Upper lobe of left lung (tissue), 6 donors: ENCODE measurements at regions not wholly inside any gene's neighbourhood (a gene's known extent, or its start where the extent isn't known, plus 50 kb on each side); places are given as distances from the start of the nearest gene placed in this dataset.

ENCODE experiments used
- ATAC-seq, 2 donors: fragments of 200-7000 bp; cut with Tn5 transposase; one replicate each; pipeline ENCODE4 v1.9.1; 2022; ENCODE audit warnings: mild to moderate bottlenecking in 2 of 2, moderate library complexity in 2 of 2; ENCODE audit not compliant: low FRiP score in 2 of 2
- DNase-seq, 2 donors: peaks; one replicate each; pipeline ENCODE4 v3.0.0-alpha.2; 2019 to 2020
- H3K27ac ChIP-seq, 4 donors: fragments of 200-600 bp; sonication (generic); one replicate each; pipeline ENCODE4 v1.5.1; 2016 to 2019
- H3K27me3 ChIP-seq, 4 donors: fragments of 200-600 bp; sonication (generic); one replicate each; pipeline ENCODE4 v1.5.1; 2017 to 2019
- H3K36me3 ChIP-seq, 4 donors: fragments of 200-600 bp; sonication (generic); one replicate each; pipeline ENCODE4 v1.5.1; 2016 to 2019
- H3K4me1 ChIP-seq, 4 donors: fragments of 200-600 bp; sonication (generic); one replicate each; pipeline ENCODE4 v1.5.1; 2018 to 2019
- H3K4me3 ChIP-seq, 4 donors: fragments of 200-600 bp; sonication (generic); one replicate each; pipeline ENCODE4 v1.5.1; 2017 to 2019; ENCODE audit warnings: mild to moderate bottlenecking in 2 of 4, moderate library complexity in 1 of 4
- H3K9me3 ChIP-seq, 4 donors: fragments of 200-600 bp; sonication (generic); one replicate each; pipeline ENCODE4 v1.5.1; 2018 to 2019
- EP300 ChIP-seq, 4 donors: sonication (generic); formaldehyde crosslinking; IDR thresholded peaks; one replicate each; pipeline ENCODE4 v1.5.1; 2017; ENCODE audit warnings: antibody characterized with exemption in 4 of 4, control low read depth in 2 of 4
- POLR2A ChIP-seq, 4 donors: fragments of 450-650 bp; IDR thresholded peaks; one replicate each; pipeline ENCODE4 v1.5.1; 2016 to 2017; ENCODE audit warnings: antibody characterized with exemption in 4 of 4, mild to moderate bottlenecking in 2 of 4
- POLR2AphosphoS5 ChIP-seq, 2 donors: sonication (generic); formaldehyde crosslinking; IDR thresholded peaks; one replicate each; pipeline ENCODE4 v1.5.1; 2017; ENCODE audit warnings: antibody characterized with exemption in 2 of 2
- WGBS, 2 donors: methylation state at CpG; one replicate each; pipeline ENCODE4 v1.1.5; 2017 to 2018; 5-methylcytosine and 5-hydroxymethylcytosine counted together
- TF ChIP-seq, protein P1 (sequence below), 6 experiments: fragments of 450-650 bp in 4 of 6; fragments of 200-600 bp in 2 of 6; sonication (generic) in 2 of 6; IDR thresholded peaks; one replicate each; pipeline ENCODE4 v1.5.1; 2016 to 2019; ENCODE audit warnings: antibody characterized with exemption in 6 of 6
- donor health status: DM: no; HTN: no; CAD: no; lungs with moderate emphysema.
- donor health status: DM: no; HTN: yes; CAD: no; lungs with severe emphysema.

- WGBS, 2 donors = 76 to 82% methylated on average over 22 to 28 of the region's 28 CpGs
- Histone ChIP-seq H3K4me1 (peaks cover 0 to 9% (median 2%) of the 10 kb centered on the region in 4 donors), H3K9me3 (no peaks in the 10 kb centered on the region), H3K4me3 (no peak overlapping the region), H3K27me3 (no peaks in the 10 kb centered on the region), H3K27ac (peak overlapping the region in 2 of 4 donors; percentile 17 to 42), H3K36me3 (no peaks in the 10 kb centered on the region)
- DNase-seq (no peak), ATAC-seq (no peak)
- TF ChIP-seq POLR2A (IDR thresholded peaks at IDR 0.05) = no peak
- TF ChIP-seq, protein P1, sequence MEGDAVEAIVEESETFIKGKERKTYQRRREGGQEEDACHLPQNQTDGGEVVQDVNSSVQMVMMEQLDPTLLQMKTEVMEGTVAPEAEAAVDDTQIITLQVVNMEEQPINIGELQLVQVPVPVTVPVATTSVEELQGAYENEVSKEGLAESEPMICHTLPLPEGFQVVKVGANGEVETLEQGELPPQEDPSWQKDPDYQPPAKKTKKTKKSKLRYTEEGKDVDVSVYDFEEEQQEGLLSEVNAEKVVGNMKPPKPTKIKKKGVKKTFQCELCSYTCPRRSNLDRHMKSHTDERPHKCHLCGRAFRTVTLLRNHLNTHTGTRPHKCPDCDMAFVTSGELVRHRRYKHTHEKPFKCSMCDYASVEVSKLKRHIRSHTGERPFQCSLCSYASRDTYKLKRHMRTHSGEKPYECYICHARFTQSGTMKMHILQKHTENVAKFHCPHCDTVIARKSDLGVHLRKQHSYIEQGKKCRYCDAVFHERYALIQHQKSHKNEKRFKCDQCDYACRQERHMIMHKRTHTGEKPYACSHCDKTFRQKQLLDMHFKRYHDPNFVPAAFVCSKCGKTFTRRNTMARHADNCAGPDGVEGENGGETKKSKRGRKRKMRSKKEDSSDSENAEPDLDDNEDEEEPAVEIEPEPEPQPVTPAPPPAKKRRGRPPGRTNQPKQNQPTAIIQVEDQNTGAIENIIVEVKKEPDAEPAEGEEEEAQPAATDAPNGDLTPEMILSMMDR (IDR thresholded peaks at IDR 0.05) = no peak
- no peak for TF ChIP-seq EP300 (IDR thresholded peaks at IDR 0.05)
- no peak for TF ChIP-seq POLR2AphosphoS5 (IDR thresholded peaks at IDR 0.05)
These were observed 161.7 kb downstream of the IRF8 start for GRCh38 chr16:86060381-86061317.

DNA sequence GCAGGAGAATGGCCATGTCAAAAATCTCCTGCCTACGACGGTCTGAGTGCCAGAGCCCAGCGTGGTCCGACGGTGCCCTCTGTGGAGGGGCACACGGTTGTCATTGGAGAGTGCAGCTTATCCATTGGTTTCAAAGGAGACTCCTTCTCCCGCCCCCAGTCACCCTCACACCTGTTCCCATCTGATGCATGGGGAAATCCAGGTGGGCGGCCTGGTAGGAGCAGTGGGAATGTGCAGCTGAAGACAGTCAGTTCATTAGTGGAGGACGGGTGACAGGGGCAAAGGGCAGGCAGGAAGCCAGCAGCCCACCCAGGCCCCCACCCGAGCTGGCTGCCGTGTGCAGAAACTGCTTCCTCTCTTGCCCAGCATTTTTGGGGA, 162.3 kb downstream of the IRF8 start:
- no peak for DNase-seq
- TF ChIP-seq POLR2AphosphoS5 (IDR thresholded peaks at IDR 0.05) (no peak), POLR2A (IDR thresholded peaks at IDR 0.05) (no peak), EP300 (IDR thresholded peaks at IDR 0.05) (no peak)
- TF ChIP-seq, protein P1 (IDR thresholded peaks at IDR 0.05) = no peak
- Histone ChIP-seq H3K27me3 (no peaks in the 10 kb centered on the region), H3K36me3 (no peaks in the 10 kb centered on the region), H3K4me1 (peaks cover 0 to 9% (median 2%) of the 10 kb centered on the region in 4 donors), H3K27ac (no peak overlapping the region), H3K9me3 (no peaks in the 10 kb centered on the region), H3K4me3 (no peak overlapping the region)
- no peak for ATAC-seq
- 62 to 64% methylated on average over 11 of the region's 11 CpGs for WGBS, 2 donors

DNA sequence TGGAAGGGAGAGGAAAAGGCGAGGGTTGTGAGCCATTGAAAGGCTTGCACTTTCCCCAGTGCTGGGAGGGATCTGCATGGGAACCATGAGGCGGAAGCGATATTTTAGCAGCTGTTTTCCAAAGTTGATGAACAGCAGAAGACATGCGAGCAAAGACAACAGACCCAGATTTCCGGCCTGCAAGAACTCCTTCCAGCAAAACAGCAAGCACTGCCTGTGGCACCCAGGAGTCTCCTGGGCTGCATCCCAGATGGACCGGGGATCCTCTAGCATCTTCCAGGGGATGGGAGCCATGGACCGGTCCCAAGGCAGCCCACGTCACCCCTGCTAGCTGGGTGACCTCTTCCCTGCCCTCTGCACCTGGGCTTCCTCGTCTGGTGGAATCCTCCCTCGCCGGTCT, 162.8 kb downstream of the IRF8 start:
- TF ChIP-seq, protein P1 (IDR thresholded peaks at IDR 0.05) = no peak
- TF ChIP-seq POLR2A (IDR thresholded peaks at IDR 0.05) = no peak
- no peak for TF ChIP-seq EP300 (IDR thresholded peaks at IDR 0.05)
- no peak for TF ChIP-seq POLR2AphosphoS5 (IDR thresholded peaks at IDR 0.05)
- DNase-seq (no peak), ATAC-seq (peak in 1 of 2 donors; percentile 34)
- Histone ChIP-seq H3K36me3 (no peaks in the 10 kb centered on the region), H3K27me3 (no peaks in the 10 kb centered on the region), H3K4me1 (peaks cover 0 to 9% (median 2%) of the 10 kb centered on the region in 4 donors), H3K27ac (no peak overlapping the region), H3K4me3 (no peak overlapping the region), H3K9me3 (no peaks in the 10 kb centered on the region)
- 33 to 63% methylated on average over 9 to 11 of the region's 11 CpGs for WGBS, 2 donors

DNA sequence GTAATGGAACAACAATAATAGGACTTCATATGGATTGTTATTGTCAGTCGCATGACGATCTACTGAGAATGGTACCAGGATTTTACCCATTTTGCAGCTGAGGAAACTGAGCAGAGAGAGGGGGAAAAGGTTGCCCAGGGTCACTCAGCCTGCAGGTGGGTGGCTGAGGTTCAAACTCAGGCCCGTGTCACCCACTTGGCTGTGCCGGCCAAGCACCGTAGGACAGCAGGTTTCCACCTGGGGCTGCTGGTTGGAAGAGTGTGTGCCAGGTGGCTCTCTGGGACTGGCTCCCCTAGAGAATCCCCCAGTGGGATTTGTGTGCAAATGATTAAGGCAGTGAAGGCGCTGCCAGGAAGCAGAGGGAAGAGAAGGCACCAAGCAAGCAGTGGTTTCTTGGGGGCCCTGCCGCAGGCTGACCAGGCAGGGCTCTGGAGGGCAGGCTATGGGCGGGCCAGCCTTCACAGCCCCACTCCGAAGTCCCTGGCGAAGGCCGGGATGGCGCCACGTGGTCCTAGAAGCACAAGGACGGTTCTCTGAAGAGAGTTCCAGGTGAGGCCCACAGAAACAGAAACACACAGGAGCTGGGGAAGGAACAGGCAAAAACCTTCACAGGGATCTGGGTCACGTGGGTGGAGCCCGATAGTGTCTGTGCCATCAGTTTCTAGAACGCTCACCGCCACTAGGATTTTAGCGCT, 163.5 kb downstream of the IRF8 start:
- ATAC-seq = no peak

More for the DNA sequence above, 163.5 kb downstream of the IRF8 start:
- no peaks in the 10 kb centered on the region for H3K27me3 ChIP-seq
- H3K9me3 ChIP-seq = no peaks in the 10 kb centered on the region
- WGBS, 2 donors = 84 to 89% methylated on average over 15 to 19 of the region's 19 CpGs
- H3K4me1 ChIP-seq = peaks cover 0 to 9% (median 2%) of the 10 kb centered on the region in 4 donors
- no peak for TF ChIP-seq POLR2A (IDR thresholded peaks at IDR 0.05)
- TF ChIP-seq, protein P1 (IDR thresholded peaks at IDR 0.05) = no peak
- TF ChIP-seq POLR2AphosphoS5 (IDR thresholded peaks at IDR 0.05) = no peak
- no peak for TF ChIP-seq EP300 (IDR thresholded peaks at IDR 0.05)
- no peak for DNase-seq
- no peak overlapping the region for H3K4me3 ChIP-seq
- no peak overlapping the region for H3K27ac ChIP-seq
- H3K36me3 ChIP-seq = no peaks in the 10 kb centered on the region
